ENCODE measurements at regions not wholly inside any gene's neighbourhood (a gene's known extent, or its start where the extent isn't known, plus 50 kb on each side); places are given as distances from the start of the nearest gene placed in this dataset.

GRCh38 chr18:45332871-45333270 is 282.4 kb upstream of the SLC14A2 start:
- DNase-seq (ENCODE audit: low spot score), result no peak
- TF ChIP-seq CTCF (conservative IDR thresholded peaks at IDR 0.05; ENCODE audit: low read depth), result no peak
- ChIA-PET CTCF (interaction anchor here (0.6 kb wide), 1 partner anchor 10 kb away, joined by 4 read pairs; no protein-coding TSS in a partner anchor), POLR2A (ENCODE audit: low non-redundant PET) (no interaction called here)
- H3K27ac ChIP-seq, result no peak overlapping the region

DNA sequence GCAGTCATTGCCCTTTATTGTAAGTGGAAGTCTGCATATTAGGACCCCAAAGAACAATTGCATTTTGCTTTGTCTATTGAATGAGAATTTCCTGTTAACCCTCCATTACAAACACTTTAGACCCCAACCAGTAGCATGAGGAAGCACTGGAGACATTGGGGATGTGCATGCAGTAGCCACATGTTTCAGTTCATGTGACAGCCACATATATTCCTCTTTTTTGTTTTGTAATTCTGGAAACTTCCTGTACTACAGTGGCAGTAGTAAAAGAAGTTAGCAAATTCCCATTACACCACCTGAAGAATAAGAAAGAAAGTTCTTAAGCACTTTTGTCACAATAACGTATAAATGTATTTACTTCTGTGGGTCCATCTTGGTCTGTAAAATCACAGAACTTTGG is 281.1 kb upstream of the SLC14A2 start:
- no peak for DNase-seq (ENCODE audit: low spot score)
- H3K27ac ChIP-seq, result no peak overlapping the region
- TF ChIP-seq CTCF (conservative IDR thresholded peaks at IDR 0.05; ENCODE audit: low read depth), result no peak
- ChIA-PET CTCF (no interaction called here), POLR2A (ENCODE audit: low non-redundant PET) (no interaction called here)

DNA sequence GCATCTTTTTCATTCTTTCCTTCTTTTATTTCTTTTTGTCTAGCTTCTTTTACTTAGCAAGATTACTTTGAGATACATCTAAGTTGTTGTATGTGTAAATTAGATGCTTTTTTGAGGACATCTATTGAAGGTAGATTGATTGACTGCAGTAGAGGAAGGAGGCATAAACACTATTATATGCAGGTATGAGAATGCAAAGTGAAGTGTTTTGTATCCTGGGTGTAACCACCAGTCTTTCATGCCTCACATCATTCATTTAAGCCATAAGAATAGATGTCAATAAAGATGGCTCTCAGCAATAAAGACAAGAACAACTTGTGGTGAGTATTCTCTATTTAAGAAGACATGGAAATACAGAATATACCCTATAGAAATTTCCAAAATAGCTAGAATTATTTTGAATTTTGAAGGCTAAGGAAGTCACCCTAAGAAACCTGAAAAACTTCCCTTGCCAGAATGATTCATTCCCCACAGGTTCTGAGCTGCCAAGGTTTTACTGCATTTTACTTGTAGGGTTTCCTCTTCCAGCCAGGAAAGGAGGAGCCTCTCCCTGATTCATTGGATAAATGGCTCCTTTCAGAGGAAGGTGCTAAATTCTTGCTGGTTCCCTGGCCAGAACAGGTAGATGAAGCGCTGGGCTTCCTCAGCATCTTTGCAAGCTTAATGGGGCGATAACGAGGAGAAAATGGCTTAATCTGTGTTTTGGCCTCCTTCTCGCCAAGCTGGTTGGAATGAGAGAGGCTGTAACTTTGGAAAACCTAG is 279.8 kb upstream of the SLC14A2 start:
- no peak for TF ChIP-seq CTCF (conservative IDR thresholded peaks at IDR 0.05; ENCODE audit: low read depth)
- H3K27ac ChIP-seq, result no peak overlapping the region
- ChIA-PET CTCF (interaction anchor here (0.7 kb wide), 1 partner anchor 631 kb away, joined by 3 read pairs; no protein-coding TSS in a partner anchor), POLR2A (ENCODE audit: low non-redundant PET) (no interaction called here)
- DNase-seq (ENCODE audit: low spot score), result peak; percentile 64

GRCh38 chr18:45336448-45336847 is 278.8 kb upstream of the SLC14A2 start:
- TF ChIP-seq CTCF (conservative IDR thresholded peaks at IDR 0.05; ENCODE audit: low read depth), result no peak
- ChIA-PET POLR2A (ENCODE audit: low non-redundant PET) (no interaction called here), CTCF (interaction anchor here (0.8 kb wide), 1 partner anchor 1484 kb away, joined by 5 read pairs; no protein-coding TSS in a partner anchor)
- no peak overlapping the region for H3K27ac ChIP-seq
- DNase-seq (ENCODE audit: low spot score), result no peak

DNA sequence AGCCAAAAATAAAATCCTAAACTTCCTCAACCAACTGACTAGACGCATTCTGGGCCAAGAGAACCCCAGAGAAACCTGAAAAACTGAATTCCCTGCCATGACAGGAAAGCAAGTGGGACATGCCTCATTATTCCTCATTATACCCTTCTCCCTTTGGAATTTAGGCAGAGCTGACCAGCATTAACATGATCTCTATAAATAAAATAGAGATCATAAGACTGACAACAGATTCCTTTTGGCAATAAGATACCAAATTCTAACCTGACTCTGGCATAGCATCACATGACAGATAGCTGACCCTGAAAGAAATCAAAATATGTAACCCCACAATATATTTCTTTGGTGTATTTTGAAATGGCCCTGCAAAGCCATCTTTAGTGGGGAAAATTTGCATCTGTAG is 277.8 kb upstream of the SLC14A2 start:
- TF ChIP-seq CTCF (conservative IDR thresholded peaks at IDR 0.05; ENCODE audit: low read depth), result no peak
- POLR2A ChIA-PET (ENCODE audit: low non-redundant PET), result no interaction called here
- CTCF ChIA-PET, result no interaction called here
- DNase-seq (ENCODE audit: low spot score), result no peak
- no peak overlapping the region for H3K27ac ChIP-seq

- CTCF ChIA-PET, result no interaction called here
- POLR2A ChIA-PET (ENCODE audit: low non-redundant PET), result no interaction called here
- no peak for DNase-seq (ENCODE audit: low spot score)
These were observed 275.3 kb upstream of the SLC14A2 start for GRCh38 chr18:45339810-45340550.

More at GRCh38 chr18:45339810-45340550, 275.3 kb upstream of the SLC14A2 start:
- no peak overlapping the region for H3K27ac ChIP-seq
- TF ChIP-seq CTCF (conservative IDR thresholded peaks at IDR 0.05; ENCODE audit: low read depth), result no peak
